CD4-positive, alpha-beta T cell treated with Interleukin-15 for 4 hours (primary cell): ENCODE measurements at regions not wholly inside any gene's neighbourhood (a gene's known extent, or its start where the extent isn't known, plus 50 kb on each side); places are given as distances from the start of the nearest gene placed in this dataset.

Experiments
- DNase-seq: peaks from one replicate; pipeline ENCODE4 v3.0.0-alpha.2; 2020; ENCODE audit warnings: low spot score

GRCh38 chr10:36114141-36114540 is 472.0 kb upstream of the FZD8 start:
- no peak for DNase-seq

- DNase-seq = no peak
Measured at GRCh38 chr10:36111676-36112075, 469.6 kb upstream of the FZD8 start.

- DNase-seq = no peak
Measured at GRCh38 chr10:36110097-36110496, 468.0 kb upstream of the FZD8 start.

GRCh38 chr10:36109399-36110023 is 467.4 kb upstream of the FZD8 start:
- DNase-seq = no peak

- no peak for DNase-seq
Measured at GRCh38 chr10:36097696-36098095, 455.6 kb upstream of the FZD8 start.

- no peak for DNase-seq
Measured at GRCh38 chr10:36096576-36096975, 454.5 kb upstream of the FZD8 start.

- no peak for DNase-seq
Measured at GRCh38 chr10:36094096-36094495, 452.0 kb upstream of the FZD8 start.

- DNase-seq = no peak
Measured at GRCh38 chr10:36092116-36092515, 450.0 kb upstream of the FZD8 start.

- no peak for DNase-seq
Measured at GRCh38 chr10:36091007-36091406, 448.9 kb upstream of the FZD8 start.

- no peak for DNase-seq
Measured at GRCh38 chr10:36089790-36090440, 447.8 kb upstream of the FZD8 start.

GRCh38 chr10:36087006-36088005 is 445.2 kb upstream of the FZD8 start:
- DNase-seq = no peak

- no peak for DNase-seq
Measured at GRCh38 chr10:36075196-36075595, 433.1 kb upstream of the FZD8 start.

- no peak for DNase-seq
Measured at GRCh38 chr10:36073796-36074345, 431.8 kb upstream of the FZD8 start.

- no peak for DNase-seq
Measured at GRCh38 chr10:36068542-36068941, 426.4 kb upstream of the FZD8 start.

GRCh38 chr10:36067748-36068147 is 425.7 kb upstream of the FZD8 start:
- DNase-seq = no peak

- DNase-seq = no peak
Measured at GRCh38 chr10:36066850-36067249, 424.8 kb upstream of the FZD8 start.

GRCh38 chr10:36066102-36066501 is 424.0 kb upstream of the FZD8 start:
- DNase-seq = no peak

GRCh38 chr10:36063396-36063795 is 421.3 kb upstream of the FZD8 start:
- DNase-seq = no peak

GRCh38 chr10:36057731-36058130 is 415.6 kb upstream of the FZD8 start:
- DNase-seq = no peak

- no peak for DNase-seq
Measured at GRCh38 chr10:36057180-36057579, 415.1 kb upstream of the FZD8 start.

- DNase-seq = no peak
Measured at GRCh38 chr10:36053775-36054174, 411.7 kb upstream of the FZD8 start.

GRCh38 chr10:36053271-36053670 is 411.2 kb upstream of the FZD8 start:
- DNase-seq = no peak
